Right atrium auricular region (tissue), 2 donors: ENCODE measurements at regions not wholly inside any gene's neighbourhood (a gene's known extent, or its start where the extent isn't known, plus 50 kb on each side); places are given as distances from the start of the nearest gene placed in this dataset.

Experiments used
- DNase-seq: peaks from one replicate; pipeline ENCODE4 v3.0.0-alpha.2; 2019; ENCODE audit warnings: low spot score
- H3K27ac ChIP-seq, 2 donors: fragments of 200-600 bp; sonication (generic); 1 replicate in 1 of 2; 2 replicates in 1 of 2; pipeline ENCODE4 v1.5.1; 2016 to 2019
- H3K27me3 ChIP-seq, 2 donors: fragments of 200-600 bp; sonication (generic); one replicate each; pipeline versions ENCODE4 v1.5.1 to v1.6.0; 2017 to 2019
- H3K36me3 ChIP-seq: fragments of 200-600 bp; sonication (generic); one replicate; pipeline ENCODE4 v1.5.1; 2016
- H3K4me1 ChIP-seq, 2 donors: fragments of 200-600 bp; sonication (generic); one replicate each; pipeline versions ENCODE4 v1.5.1 to v1.6.0; 2017 to 2019
- H3K4me3 ChIP-seq, 2 donors: fragments of 200-600 bp; sonication (generic); 1 replicate in 1 of 2; 2 replicates in 1 of 2; pipeline ENCODE4 v1.5.1; 2017 to 2019; ENCODE audit warnings: mild to moderate bottlenecking in 1 of 2, moderate library complexity in 1 of 2
- H3K9me3 ChIP-seq, 2 donors: fragments of 200-600 bp; sonication (generic); one replicate each; pipeline ENCODE4 v1.5.1; 2019
- TF ChIP-seq, protein P1 (sequence below), 2 donors: fragments of 200-600 bp; sonication (generic); IDR thresholded peaks; one replicate each; pipeline ENCODE4 v1.5.1; 2019; ENCODE audit warnings: antibody characterized with exemption in 2 of 2

- H3K4me3 ChIP-seq: peak overlapping the region; percentile 31 to 43
- H3K9me3 ChIP-seq: no peaks in the 10 kb centered on the region
- H3K27me3 ChIP-seq: no peaks in the 10 kb centered on the region
- H3K36me3 ChIP-seq: no peaks in the 10 kb centered on the region
- DNase-seq: no peak
- TF ChIP-seq, protein P1, sequence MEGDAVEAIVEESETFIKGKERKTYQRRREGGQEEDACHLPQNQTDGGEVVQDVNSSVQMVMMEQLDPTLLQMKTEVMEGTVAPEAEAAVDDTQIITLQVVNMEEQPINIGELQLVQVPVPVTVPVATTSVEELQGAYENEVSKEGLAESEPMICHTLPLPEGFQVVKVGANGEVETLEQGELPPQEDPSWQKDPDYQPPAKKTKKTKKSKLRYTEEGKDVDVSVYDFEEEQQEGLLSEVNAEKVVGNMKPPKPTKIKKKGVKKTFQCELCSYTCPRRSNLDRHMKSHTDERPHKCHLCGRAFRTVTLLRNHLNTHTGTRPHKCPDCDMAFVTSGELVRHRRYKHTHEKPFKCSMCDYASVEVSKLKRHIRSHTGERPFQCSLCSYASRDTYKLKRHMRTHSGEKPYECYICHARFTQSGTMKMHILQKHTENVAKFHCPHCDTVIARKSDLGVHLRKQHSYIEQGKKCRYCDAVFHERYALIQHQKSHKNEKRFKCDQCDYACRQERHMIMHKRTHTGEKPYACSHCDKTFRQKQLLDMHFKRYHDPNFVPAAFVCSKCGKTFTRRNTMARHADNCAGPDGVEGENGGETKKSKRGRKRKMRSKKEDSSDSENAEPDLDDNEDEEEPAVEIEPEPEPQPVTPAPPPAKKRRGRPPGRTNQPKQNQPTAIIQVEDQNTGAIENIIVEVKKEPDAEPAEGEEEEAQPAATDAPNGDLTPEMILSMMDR (IDR thresholded peaks at IDR 0.05): no peak
- no peak overlapping the region for H3K27ac ChIP-seq
- no peaks in the 10 kb centered on the region for H3K4me1 ChIP-seq
These were observed 1153.3 kb upstream of the TMEFF2 start for GRCh38 chr2:193348055-193348454.

DNA sequence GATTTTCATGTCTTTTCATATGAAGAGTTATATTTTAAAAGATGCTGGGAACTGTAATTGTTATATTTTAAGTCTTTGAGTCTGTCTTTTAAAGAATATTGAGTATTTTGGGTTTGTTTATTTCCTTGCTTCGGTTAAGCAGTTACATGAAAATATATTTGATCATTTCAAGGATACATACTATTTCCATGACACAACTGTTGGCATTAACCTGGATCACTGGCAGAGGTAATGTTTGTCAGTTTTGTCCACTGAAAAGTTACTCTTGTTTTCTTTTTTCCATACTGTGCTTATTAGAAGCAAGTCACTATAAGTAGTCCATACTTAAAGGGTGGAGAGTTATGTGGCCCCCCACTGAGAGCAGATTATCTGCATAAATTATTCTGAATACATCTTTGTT is 1142.0 kb upstream of the TMEFF2 start:
- no peak for DNase-seq
- TF ChIP-seq, protein P1 (IDR thresholded peaks at IDR 0.05): no peak
- H3K4me1 ChIP-seq: no peaks in the 10 kb centered on the region
- H3K4me3 ChIP-seq: no peak overlapping the region
- no peaks in the 10 kb centered on the region for H3K36me3 ChIP-seq
- H3K27me3 ChIP-seq: no peaks in the 10 kb centered on the region
- no peaks in the 10 kb centered on the region for H3K9me3 ChIP-seq
- H3K27ac ChIP-seq: no peak overlapping the region

DNA sequence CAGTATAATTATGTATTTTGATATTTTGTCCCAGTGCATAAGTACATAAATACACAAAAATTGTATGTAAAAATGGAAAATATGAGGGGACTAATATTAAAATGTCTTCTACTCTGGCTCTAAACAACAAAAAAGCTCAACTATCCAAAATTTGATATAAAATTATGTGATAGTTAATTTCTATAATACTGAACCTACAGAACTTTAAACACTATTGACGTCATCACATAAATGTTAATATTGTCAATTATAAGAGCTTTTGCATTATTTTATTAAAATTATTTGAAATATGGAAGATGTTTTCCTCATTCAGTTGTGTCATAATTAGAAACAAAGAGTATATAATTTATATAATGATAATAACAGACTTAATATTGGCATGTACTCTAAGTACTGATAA is 1139.7 kb upstream of the TMEFF2 start:
- no peak overlapping the region for H3K4me3 ChIP-seq
- H3K9me3 ChIP-seq: no peaks in the 10 kb centered on the region
- no peaks in the 10 kb centered on the region for H3K4me1 ChIP-seq
- TF ChIP-seq, protein P1 (IDR thresholded peaks at IDR 0.05): no peak
- no peaks in the 10 kb centered on the region for H3K27me3 ChIP-seq
- no peaks in the 10 kb centered on the region for H3K36me3 ChIP-seq
- DNase-seq: no peak
- H3K27ac ChIP-seq: no peak overlapping the region

- TF ChIP-seq, protein P1 (IDR thresholded peaks at IDR 0.05): no peak
- Histone ChIP-seq H3K27me3 (no peaks in the 10 kb centered on the region), H3K27ac (no peak overlapping the region), H3K4me1 (no peaks in the 10 kb centered on the region), H3K36me3 (no peaks in the 10 kb centered on the region), H3K9me3 (no peaks in the 10 kb centered on the region), H3K4me3 (no peak overlapping the region)
- DNase-seq: no peak
These were observed 1138.8 kb upstream of the TMEFF2 start for GRCh38 chr2:193333539-193333938.

GRCh38 chr2:193332941-193333340 is 1138.2 kb upstream of the TMEFF2 start:
- Histone ChIP-seq H3K9me3 (no peaks in the 10 kb centered on the region), H3K27me3 (no peaks in the 10 kb centered on the region), H3K4me3 (no peak overlapping the region), H3K36me3 (no peaks in the 10 kb centered on the region), H3K4me1 (no peaks in the 10 kb centered on the region), H3K27ac (no peak overlapping the region)
- TF ChIP-seq, protein P1 (IDR thresholded peaks at IDR 0.05): no peak
- DNase-seq: no peak

DNA sequence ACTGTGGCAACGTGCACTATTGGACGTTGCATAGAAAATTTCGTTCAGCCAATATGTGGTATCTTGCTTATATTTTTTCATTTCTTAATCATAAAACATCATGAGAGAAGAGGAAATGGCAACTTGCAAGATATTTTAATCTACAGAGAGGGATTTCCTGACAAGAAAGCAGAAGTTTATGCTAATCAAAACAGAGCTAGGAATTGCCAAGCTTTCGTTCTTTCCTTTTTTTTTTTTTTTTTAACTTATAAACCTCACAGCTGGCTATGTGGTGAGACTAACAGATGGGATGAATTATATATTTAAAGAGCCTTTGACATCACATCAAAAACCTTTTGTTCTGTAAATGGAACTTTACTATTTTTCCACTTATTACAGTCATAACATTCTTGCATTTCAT is 1136.9 kb upstream of the TMEFF2 start:
- TF ChIP-seq, protein P1 (IDR thresholded peaks at IDR 0.05): no peak
- no peak overlapping the region for H3K4me3 ChIP-seq
- H3K27me3 ChIP-seq: no peaks in the 10 kb centered on the region
- H3K36me3 ChIP-seq: no peaks in the 10 kb centered on the region
- DNase-seq: no peak
- H3K27ac ChIP-seq: no peak overlapping the region
- no peaks in the 10 kb centered on the region for H3K4me1 ChIP-seq
- no peaks in the 10 kb centered on the region for H3K9me3 ChIP-seq
